Islet precursor cell (in vitro differentiated cells): ENCODE measurements at regions not wholly inside any gene's neighbourhood (a gene's known extent, or its start where the extent isn't known, plus 50 kb on each side); places are given as distances from the start of the nearest gene placed in this dataset.

Experiments
- DNase-seq: peaks from one replicate; pipeline ENCODE4 v3.0.0-alpha.2; 2018

DNA sequence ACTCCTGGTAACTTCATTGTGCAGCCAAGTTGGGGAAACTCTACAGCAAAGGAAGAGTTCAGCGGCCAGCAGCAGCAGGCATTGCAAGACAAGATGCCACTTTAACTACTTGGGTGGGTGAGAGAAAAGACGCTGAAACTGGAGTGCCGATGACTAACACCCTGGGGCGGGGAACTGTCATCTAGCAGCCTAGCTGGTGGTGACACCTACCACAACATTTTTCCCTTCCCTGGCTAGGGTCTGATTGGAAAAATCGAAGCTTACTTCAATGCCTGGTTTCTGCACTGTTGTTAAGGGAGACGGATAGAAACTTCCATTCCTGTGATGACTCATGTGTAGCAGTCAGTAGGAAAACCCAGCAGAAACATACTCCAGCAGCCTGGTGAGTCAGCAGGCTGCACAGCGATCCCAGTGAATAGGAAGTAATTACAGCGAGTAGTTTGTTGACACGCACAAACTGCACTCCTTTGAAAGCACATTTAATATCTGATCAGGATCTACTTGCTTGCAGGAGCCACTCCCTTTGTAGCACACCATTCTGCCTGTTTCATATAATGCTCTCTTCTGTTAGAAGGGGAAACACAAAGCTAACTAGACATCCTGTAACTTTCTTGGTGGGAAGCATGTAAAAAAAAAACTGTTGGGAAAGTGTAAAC, 62.1 kb upstream of the MAPRE2 start:
- DNase-seq: peak; percentile 98

DNA sequence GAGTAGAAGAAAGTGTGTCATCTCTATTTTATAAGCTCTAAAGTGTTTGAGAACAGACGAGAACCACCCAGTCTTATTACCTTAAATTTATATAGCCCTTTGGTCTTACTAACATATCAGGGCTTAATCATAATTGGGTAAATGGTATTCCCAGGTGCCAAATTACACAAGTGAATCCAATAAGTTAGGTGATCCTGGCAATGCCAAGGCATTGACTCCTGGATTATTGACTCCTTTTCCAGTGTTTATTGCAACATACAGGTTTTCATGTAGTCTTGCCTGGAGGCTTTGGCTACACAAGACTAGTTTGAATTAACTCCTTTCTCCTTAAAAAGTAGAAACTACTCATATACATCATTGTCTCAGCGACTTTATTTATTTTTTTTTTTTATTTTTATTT, 59.7 kb upstream of the MAPRE2 start:
- no peak for DNase-seq

DNA sequence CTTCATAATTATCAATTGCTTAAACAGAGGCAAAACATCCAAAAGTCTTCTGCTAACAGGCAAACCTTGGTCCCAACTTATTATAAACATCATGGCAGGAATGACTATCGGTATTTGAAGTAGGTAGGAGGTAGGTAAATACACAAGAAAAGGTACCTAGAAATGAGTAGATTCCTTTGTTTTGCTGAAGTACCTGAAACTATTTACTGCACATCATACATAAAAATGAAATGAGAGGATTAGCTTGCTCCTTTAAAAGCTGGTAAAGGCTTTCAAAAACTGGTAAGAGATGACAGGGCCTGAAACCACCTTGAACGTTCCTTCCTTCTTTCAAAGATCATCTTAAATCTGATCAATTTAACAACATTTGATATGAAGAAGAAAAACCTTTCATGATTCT, 55.2 kb upstream of the MAPRE2 start:
- no peak for DNase-seq

DNA sequence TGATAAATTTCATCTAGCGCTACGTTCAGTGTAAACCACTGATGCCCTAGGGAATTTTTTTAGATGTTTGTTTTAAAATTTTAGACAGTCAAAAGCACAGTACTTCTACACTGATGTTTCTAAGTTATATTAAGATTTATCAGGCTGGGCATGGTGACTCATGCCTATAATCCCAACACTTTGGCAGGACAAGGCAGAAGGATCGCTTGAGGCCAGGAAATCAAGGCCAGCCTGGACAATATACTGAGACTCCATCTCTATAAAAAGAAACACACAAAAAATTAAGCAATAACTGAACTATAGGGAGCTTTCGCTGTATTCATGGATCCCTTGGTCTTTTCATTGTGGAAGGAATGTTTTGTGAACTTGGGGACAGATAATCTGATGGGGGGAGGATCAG, 50.6 kb upstream of the MAPRE2 start:
- no peak for DNase-seq

DNA sequence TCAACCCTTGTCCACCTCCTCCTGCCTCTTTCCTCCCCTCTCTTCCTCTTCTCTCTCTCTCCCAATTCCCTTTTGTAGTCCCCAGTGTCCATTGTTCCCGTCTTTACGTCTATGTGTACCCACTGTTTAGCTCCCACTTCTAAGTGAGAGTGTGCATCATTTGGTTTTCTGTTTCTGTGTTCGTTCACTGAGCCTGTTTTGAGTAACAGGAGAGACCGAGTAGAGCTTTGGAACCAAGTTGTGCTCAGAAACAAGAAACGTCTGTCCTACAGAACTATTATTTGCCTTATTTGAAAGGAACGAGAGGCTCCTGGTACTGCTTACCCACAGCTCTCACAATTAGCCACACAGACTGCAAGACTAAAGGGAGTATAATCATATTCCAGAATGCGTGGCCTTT, 50.1 kb upstream of the MAPRE2 start:
- no peak for DNase-seq
